H1 (cell line): ENCODE measurements at regions not wholly inside any gene's neighbourhood (a gene's known extent, or its start where the extent isn't known, plus 50 kb on each side); places are given as distances from the start of the nearest gene placed in this dataset.

Experiments
- BACH1 ChIP-seq: IDR thresholded peaks from 2 replicates; pipeline ENCODE4 v1.6.1; 2012; ENCODE audit warnings: low read length, improper control_type of control experiment
- EGR1 ChIP-seq: IDR thresholded peaks from 2 replicates; pipeline ENCODE4 v1.6.1; 2011; ENCODE audit warnings: low read depth, low read length, borderline replicate concordance
- GABPA ChIP-seq: IDR thresholded peaks from 2 replicates; pipeline ENCODE4 v1.6.1; 2011; ENCODE audit warnings: mild to moderate bottlenecking, low read length, moderate library complexity, borderline replicate concordance; ENCODE audit not compliant: insufficient read depth
- JUND ChIP-seq: IDR thresholded peaks from 2 replicates; pipeline ENCODE4 v1.6.1; 2011; ENCODE audit warnings: mild to moderate bottlenecking, improper control_type of control experiment, low read length
- SP4 ChIP-seq: IDR thresholded peaks from 2 replicates; pipeline ENCODE4 v1.6.1; 2012; ENCODE audit warnings: low read length, inconsistent platforms
- TCF12 ChIP-seq: IDR thresholded peaks from 2 replicates; pipeline ENCODE4 v1.6.1; 2011; ENCODE audit warnings: low read depth, mild to moderate bottlenecking, low read length
- TF ChIP-seq, protein P1 (sequence below): fragments of 300-600 bp; sonication (generic); IDR thresholded peaks from 2 replicates; pipeline ENCODE4 v1.7.1; 2012; ENCODE audit warnings: low read length, moderate library complexity, mild to moderate bottlenecking, inconsistent platforms; ENCODE audit not compliant: insufficient replicate concordance
- TF ChIP-seq, protein P2 (sequence below): IDR thresholded peaks from 2 replicates; pipeline ENCODE4 v1.6.1; 2012; ENCODE audit warnings: low read length, inconsistent platforms
- TF ChIP-seq, protein P3 (sequence below): IDR thresholded peaks from 2 replicates; pipeline ENCODE4 v1.6.1; 2012; ENCODE audit warnings: inconsistent platforms
- TF ChIP-seq, protein P4 (sequence below): IDR thresholded peaks from 2 replicates; pipeline ENCODE4 v1.6.1; 2012; ENCODE audit warnings: inconsistent platforms

DNA sequence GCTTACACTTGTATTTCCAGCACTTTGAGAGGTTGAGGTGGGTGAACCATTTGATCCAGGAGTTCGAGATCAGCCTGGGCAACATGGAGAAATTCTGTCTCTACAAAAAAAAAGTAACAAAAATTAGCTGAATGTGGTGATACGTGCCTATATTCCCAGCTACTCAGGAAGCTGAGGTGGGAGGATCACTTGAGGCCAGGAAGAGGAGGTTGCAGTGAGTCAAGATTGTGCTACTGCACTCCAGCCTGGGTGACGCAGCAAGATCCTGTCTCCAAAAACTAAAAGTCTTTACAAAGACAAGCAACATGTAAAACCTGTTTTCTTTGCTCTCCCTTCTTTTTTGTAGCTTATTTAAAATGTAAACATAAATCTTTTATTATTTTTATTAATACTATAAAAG is 1156.1 kb downstream of the FAT4 start (continued):
- TF ChIP-seq, protein P1, sequence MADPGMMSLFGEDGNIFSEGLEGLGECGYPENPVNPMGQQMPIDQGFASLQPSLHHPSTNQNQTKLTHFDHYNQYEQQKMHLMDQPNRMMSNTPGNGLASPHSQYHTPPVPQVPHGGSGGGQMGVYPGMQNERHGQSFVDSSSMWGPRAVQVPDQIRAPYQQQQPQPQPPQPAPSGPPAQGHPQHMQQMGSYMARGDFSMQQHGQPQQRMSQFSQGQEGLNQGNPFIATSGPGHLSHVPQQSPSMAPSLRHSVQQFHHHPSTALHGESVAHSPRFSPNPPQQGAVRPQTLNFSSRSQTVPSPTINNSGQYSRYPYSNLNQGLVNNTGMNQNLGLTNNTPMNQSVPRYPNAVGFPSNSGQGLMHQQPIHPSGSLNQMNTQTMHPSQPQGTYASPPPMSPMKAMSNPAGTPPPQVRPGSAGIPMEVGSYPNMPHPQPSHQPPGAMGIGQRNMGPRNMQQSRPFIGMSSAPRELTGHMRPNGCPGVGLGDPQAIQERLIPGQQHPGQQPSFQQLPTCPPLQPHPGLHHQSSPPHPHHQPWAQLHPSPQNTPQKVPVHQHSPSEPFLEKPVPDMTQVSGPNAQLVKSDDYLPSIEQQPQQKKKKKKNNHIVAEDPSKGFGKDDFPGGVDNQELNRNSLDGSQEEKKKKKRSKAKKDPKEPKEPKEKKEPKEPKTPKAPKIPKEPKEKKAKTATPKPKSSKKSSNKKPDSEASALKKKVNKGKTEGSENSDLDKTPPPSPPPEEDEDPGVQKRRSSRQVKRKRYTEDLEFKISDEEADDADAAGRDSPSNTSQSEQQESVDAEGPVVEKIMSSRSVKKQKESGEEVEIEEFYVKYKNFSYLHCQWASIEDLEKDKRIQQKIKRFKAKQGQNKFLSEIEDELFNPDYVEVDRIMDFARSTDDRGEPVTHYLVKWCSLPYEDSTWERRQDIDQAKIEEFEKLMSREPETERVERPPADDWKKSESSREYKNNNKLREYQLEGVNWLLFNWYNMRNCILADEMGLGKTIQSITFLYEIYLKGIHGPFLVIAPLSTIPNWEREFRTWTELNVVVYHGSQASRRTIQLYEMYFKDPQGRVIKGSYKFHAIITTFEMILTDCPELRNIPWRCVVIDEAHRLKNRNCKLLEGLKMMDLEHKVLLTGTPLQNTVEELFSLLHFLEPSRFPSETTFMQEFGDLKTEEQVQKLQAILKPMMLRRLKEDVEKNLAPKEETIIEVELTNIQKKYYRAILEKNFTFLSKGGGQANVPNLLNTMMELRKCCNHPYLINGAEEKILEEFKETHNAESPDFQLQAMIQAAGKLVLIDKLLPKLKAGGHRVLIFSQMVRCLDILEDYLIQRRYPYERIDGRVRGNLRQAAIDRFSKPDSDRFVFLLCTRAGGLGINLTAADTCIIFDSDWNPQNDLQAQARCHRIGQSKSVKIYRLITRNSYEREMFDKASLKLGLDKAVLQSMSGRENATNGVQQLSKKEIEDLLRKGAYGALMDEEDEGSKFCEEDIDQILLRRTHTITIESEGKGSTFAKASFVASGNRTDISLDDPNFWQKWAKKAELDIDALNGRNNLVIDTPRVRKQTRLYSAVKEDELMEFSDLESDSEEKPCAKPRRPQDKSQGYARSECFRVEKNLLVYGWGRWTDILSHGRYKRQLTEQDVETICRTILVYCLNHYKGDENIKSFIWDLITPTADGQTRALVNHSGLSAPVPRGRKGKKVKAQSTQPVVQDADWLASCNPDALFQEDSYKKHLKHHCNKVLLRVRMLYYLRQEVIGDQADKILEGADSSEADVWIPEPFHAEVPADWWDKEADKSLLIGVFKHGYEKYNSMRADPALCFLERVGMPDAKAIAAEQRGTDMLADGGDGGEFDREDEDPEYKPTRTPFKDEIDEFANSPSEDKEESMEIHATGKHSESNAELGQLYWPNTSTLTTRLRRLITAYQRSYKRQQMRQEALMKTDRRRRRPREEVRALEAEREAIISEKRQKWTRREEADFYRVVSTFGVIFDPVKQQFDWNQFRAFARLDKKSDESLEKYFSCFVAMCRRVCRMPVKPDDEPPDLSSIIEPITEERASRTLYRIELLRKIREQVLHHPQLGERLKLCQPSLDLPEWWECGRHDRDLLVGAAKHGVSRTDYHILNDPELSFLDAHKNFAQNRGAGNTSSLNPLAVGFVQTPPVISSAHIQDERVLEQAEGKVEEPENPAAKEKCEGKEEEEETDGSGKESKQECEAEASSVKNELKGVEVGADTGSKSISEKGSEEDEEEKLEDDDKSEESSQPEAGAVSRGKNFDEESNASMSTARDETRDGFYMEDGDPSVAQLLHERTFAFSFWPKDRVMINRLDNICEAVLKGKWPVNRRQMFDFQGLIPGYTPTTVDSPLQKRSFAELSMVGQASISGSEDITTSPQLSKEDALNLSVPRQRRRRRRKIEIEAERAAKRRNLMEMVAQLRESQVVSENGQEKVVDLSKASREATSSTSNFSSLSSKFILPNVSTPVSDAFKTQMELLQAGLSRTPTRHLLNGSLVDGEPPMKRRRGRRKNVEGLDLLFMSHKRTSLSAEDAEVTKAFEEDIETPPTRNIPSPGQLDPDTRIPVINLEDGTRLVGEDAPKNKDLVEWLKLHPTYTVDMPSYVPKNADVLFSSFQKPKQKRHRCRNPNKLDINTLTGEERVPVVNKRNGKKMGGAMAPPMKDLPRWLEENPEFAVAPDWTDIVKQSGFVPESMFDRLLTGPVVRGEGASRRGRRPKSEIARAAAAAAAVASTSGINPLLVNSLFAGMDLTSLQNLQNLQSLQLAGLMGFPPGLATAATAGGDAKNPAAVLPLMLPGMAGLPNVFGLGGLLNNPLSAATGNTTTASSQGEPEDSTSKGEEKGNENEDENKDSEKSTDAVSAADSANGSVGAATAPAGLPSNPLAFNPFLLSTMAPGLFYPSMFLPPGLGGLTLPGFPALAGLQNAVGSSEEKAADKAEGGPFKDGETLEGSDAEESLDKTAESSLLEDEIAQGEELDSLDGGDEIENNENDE = no peak
- no peak for TF ChIP-seq SP4
- TF ChIP-seq GABPA = no peak
- TF ChIP-seq TCF12 = no peak
- no peak for TF ChIP-seq JUND
- TF ChIP-seq BACH1 = no peak
- TF ChIP-seq, protein P2, sequence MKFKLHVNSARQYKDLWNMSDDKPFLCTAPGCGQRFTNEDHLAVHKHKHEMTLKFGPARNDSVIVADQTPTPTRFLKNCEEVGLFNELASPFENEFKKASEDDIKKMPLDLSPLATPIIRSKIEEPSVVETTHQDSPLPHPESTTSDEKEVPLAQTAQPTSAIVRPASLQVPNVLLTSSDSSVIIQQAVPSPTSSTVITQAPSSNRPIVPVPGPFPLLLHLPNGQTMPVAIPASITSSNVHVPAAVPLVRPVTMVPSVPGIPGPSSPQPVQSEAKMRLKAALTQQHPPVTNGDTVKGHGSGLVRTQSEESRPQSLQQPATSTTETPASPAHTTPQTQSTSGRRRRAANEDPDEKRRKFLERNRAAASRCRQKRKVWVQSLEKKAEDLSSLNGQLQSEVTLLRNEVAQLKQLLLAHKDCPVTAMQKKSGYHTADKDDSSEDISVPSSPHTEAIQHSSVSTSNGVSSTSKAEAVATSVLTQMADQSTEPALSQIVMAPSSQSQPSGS = no peak
- TF ChIP-seq, protein P3, sequence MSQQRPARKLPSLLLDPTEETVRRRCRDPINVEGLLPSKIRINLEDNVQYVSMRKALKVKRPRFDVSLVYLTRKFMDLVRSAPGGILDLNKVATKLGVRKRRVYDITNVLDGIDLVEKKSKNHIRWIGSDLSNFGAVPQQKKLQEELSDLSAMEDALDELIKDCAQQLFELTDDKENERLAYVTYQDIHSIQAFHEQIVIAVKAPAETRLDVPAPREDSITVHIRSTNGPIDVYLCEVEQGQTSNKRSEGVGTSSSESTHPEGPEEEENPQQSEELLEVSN = no peak
- no peak for TF ChIP-seq EGR1
- TF ChIP-seq, protein P4, sequence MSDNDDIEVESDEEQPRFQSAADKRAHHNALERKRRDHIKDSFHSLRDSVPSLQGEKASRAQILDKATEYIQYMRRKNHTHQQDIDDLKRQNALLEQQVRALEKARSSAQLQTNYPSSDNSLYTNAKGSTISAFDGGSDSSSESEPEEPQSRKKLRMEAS = no peak
